ENCODE measurements at regions not wholly inside any gene's neighbourhood (a gene's known extent, or its start where the extent isn't known, plus 50 kb on each side); places are given as distances from the start of the nearest gene placed in this dataset.
"Not testable (repeated sequence)": the region's sequence is repeated elsewhere in the genome, so short reads cannot be mapped to it uniquely, and the experiment has no call there.

- not testable (repeated sequence) for TF ChIP-seq CTCF, POLR2A (IDR thresholded peaks at IDR 0.05)
Observed at GRCh38 chr7:98736461-98736860, 119.4 kb downstream of the NPTX2 start.
